GM21619 (cell line): ENCODE measurements at regions not wholly inside any gene's neighbourhood (a gene's known extent, or its start where the extent isn't known, plus 50 kb on each side); places are given as distances from the start of the nearest gene placed in this dataset.
"Not testable (repeated sequence)": the region's sequence is repeated elsewhere in the genome, so short reads cannot be mapped to it uniquely, and the experiment has no call there.

Experiments used
- ATAC-seq: cut with Tn5 transposase; IDR thresholded peaks from one replicate; pipeline ENCODE4 v1.9.1; 2021; ENCODE audit not compliant: unreplicated experiment

DNA sequence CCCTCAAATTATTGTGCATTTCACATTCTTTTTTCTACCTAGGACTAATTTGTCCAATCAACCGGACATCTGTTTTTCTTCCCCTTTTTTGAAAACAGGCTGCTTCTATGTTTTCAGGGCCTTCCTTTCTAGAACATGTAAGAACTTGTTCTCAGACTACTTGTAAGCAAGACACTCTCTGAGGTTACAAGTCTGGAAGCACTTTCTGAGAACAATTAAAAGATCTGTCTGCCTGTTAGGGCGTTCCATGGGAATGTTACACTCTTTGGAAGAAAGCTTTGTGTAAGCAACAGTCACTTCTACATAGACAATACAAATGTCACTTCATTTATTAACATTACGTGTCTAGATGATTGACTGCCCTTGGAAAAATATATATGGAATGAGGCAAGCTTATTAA, 50.9 kb upstream of the HSPB3 start:
- no peak for ATAC-seq

DNA sequence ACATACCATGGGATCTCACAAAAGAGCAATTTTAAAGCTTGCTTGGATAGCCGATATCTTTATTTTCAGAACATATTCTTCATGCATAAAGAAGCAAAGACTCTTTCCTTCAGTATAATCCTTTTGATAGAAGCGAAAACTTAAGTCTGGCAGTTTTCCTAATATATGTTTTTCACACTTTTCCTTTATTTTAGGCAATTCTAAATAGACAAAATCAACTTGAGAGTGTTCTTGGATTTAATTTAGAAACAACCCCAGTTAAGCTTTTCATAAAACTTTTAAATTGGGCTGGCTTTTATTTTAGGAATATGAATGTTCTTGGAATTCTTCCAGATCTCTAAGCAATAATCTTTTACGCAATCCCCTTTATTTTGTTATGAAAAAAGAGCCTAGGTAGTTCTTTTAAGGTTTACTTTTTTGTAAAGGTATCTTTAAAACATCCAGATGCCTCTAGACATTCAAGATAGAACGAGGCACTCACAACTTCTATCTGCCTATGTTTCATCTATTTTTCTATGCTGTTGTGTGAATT, 51.5 kb upstream of the HSPB3 start:
- ATAC-seq: no peak

DNA sequence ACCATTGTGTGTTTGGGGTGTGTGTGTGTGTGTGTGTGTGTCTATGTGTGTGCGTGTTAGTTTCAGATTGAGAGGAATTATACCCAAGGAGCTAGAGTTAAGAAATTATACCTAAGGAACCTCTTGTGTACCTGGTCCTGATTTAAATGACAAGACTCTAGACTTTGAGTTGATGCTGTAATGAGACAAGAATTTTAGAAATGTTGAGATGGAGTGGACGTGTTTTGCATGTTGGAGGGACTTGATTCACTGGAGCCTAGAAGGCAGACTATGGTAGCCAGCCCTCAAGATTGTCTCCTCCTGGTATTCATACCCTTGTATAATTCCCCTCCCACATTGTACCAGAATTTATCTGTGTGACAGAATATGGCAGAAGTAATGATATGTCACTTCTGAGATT, 52.4 kb upstream of the HSPB3 start:
- ATAC-seq: no peak

DNA sequence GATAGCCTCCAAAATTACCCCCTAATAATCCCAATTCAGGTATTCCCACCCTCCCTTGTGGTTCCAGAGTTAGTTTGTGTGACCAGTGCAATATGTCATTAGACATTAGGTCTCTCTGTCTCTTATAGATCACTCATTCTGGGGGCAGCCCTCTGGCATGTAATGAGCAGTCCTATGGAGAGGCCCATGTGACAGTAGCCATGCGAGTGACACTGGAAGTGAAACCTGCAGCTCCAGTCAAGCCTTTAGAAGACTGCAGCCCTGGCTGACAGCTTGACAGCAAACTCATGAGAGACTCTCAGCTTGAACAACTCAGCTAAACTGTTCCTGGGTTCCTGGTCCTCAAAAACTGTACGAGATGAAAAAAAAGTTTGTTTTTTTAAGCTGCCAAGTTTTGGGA, 54.0 kb upstream of the HSPB3 start:
- ATAC-seq: peak; percentile 76

DNA sequence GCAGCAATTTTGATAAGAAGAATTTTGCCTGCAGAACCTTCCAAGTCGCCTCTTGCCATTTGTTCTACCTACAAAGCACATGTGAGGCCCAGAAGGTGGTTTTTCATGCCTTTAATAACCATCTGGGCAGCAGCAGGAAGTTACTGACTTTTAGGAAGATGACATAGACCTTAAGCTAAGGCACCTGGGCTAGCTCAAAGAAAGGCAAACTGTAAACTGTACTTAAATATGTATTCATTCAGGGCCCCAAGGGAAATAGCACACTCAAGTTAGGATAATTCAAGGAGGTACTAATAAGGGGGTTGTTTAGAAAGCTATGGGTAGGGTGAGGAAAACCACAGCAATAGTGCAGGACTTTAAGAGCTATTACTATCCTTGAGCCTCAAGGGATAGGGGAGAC, 57.3 kb upstream of the HSPB3 start:
- ATAC-seq: no peak

DNA sequence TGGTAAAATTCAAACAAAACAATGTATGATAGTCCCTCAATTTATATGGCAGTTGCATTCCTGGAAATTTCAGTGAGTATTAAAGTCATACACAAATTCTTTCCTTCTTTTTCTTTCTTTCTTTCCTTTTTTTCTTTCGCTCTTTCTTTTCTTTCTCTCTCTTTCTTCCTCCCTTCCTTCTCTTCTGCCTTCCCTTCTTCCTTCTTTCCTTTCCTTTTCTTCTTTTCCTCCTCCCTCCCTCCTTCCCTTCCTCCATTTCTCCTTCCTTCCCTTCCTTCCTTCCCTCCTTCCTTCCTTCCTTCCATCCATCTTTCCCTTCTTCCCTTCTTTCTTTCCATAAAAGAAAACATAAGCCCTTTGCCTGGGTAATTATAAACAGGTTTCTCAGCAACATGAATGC, 58.1 kb upstream of the HSPB3 start:
- ATAC-seq: no peak

DNA sequence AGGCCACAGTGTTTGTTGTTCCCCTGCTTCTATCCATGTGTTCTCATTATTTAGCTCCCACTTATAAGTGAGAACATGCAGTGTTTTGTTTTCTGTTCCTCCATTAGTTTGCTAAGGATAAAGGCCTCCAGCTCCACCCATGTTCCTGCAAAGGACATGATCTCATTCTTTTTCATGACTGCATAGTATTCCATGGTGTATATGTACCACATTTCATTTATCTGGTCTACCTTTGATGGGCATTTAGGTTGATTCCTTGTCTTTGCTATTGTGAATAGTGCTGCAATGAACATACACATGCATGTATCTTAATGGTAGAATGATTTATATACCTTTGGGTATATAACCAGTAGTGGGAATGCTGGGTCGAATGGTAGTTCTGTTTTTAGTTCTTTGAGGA, 62.5 kb upstream of the HSPB3 start:
- ATAC-seq: not testable (repeated sequence)

DNA sequence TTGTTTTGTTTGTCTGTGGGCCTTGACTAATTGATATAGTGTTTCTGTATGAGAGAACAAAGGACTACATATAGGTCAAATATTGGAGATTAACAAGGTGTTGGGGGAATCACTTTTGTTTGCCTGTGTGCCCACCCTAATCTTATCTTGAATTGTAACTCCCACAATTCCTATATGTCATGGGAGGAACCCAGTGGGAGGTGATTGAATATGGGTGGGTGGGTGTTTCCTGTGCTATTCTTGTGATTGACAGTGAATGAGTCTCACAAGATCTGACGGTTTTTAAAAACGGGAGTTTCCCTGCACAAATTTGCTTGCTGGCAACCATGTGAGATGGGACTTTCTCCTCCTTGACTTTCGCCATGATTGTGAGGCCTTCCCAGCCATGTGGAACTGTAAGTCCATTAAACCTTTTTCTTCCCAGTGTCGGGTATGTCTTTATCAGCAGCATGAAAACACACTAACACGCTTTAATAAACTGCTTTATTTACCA, 64.9 kb upstream of the HSPB3 start:
- ATAC-seq: no peak

DNA sequence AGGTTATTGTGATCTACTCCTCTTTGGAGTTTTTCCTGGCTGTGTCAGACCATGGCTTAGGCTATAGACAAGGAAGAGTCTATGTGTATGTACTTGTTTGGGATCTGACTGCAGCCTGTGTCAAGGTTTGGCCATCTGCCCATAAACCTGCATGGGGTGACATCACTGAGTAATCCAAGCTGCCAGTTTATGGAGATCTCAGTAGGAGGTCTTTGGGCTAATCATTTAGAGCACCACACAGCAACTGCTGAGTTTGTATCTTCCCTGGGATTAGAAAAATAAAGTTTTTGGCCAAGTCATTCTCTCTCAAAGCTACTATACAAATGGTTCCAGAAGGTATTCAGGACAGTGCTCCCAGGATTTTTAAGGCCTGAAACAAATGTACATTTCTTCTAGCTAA, 65.5 kb upstream of the HSPB3 start:
- ATAC-seq: no peak

DNA sequence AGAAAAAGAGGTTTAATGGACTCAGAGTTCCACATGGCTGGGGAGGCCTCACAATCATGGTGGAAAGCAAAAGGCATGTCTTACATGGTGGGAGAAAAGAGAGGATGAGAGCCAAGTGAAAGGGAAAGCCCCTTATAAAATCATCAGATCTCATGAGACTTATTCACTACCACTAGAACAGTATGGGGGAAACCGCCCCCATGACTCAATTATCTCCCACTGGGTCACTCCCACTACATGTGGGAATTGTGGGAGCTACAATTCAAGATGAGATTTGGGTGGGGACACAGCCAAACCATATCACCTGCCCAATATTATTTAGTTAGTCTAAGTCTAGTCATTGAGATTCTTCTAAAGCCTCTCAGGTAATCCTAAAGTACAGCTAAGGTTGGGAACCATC, 66.1 kb upstream of the HSPB3 start:
- ATAC-seq: not testable (repeated sequence)

DNA sequence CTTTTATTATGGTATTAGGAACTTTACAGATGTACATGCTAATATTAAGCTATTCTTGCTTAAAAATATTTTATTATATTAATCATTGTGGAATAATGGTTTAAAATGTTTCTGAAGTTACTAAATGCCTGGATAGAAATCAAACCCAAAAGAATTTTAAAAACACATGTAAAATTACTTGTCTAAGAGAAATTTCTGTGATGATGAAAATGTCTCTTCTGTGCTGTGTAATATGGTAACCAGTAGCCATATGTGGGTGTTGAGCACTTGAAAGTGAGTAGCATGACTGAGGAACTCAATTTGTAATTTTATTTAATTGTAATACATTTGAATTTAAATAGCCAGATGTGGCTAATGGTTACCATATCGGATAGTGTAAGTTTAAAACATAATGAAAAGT, 66.7 kb upstream of the HSPB3 start:
- ATAC-seq: no peak

DNA sequence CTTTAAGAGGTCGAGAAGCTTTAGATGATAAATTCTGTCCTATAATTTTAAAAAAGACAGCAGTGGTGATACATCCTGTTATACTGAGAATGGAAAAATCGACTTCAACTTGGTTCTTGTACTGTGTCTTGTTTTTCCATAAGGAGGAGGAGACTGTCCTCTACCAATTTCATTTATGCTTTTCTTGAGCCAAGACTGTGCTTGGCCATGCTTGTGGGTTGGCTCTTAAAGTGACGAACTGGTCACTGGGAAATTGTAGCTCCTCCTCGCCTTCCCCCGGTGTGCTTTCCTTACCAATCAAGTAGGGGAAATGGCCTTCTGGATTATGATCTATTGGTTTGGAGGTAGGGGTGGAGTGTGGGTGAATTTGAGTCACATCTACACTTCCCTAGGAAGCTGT, 67.1 kb upstream of the HSPB3 start:
- no peak for ATAC-seq

DNA sequence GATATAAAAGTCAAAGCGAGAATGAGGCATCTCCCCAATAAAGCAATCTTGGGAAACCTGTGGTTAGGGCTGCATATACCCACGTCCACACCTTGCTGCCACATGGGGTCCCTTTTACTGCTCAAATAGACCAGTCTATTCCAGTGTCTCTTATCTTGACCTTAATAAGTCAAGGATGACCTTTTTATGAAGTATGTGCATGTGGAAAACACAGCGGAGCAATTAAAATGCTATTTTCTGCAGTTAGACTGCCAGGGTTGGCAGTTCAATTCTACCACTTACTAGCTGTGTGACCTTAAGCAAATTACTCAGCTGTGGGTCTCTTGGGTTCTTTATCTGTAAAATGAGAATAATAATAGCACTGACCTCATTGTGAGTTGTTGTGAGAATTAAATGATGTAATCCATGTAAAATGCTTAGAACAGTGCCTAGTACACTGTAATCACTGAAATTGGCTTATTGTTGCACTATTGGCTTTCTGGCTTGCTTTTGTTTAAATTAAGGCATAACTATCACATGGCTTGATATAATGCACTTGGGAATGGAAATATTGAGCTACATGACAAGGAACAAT, 67.8 kb upstream of the HSPB3 start:
- ATAC-seq: no peak

DNA sequence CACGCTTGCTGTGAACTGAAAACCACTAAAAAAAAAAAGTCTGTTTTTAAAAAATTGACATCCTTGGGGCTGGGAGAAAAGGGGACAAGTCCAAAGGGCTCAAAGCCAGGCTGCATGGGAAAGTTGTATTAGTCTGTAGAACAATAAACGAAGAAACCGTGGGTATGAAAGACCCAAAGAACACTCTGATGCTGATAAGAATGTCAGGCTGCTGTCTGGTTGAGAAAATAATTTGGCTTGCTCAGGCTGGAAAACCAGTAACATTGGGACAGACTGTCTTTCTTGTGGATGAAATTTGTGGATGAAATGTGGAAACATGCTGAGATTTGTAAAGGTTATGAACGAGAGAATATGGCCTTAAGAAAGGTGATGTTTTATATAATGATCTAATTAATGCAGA, 68.5 kb upstream of the HSPB3 start:
- no peak for ATAC-seq

DNA sequence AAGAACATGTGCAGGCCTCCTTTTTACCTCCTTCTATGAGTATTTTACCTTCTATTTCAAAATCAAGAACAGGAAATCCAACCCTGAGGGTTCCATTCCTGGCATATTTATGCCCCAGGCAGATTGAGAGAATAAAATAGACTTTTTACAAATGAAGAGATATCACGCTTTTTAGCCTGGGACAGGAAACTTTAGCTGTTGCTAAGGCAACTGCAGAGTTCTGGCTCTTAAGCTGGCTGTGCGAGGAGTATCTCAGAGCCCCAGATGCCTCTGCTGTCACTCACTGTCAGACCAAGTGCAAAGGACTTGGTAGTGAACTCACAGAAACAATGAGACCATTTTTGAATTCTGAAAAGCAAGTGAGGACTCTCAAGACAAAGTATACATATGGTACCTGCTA, 69.5 kb upstream of the HSPB3 start:
- ATAC-seq: no peak

DNA sequence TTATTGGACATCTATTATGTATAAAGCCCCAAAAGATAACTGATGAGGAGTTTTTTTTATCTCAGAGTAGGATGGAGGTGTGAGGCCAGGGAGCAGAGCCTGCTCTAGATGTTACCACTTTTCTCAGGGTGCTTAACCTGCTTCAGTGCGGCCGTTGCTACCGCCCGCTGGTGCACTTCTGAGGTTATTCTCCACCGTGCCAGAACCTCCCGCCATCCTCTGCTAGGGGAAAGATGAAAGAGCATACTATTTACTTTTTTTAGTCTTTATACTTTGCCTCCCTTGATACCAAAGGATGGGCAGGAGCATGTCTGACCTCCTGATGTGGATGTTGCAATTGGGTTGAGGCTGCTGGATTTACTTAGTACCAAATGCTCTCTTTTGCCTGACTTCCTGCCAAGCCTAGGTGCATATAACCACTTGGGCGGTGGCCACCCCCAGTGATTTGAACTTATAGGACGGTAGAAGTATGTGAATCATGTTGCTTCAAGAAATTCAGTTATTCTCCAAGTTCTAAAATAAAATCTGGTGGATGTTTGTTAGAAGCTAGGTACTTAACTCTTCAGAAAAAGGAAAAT, 71.1 kb upstream of the HSPB3 start:
- no peak for ATAC-seq

DNA sequence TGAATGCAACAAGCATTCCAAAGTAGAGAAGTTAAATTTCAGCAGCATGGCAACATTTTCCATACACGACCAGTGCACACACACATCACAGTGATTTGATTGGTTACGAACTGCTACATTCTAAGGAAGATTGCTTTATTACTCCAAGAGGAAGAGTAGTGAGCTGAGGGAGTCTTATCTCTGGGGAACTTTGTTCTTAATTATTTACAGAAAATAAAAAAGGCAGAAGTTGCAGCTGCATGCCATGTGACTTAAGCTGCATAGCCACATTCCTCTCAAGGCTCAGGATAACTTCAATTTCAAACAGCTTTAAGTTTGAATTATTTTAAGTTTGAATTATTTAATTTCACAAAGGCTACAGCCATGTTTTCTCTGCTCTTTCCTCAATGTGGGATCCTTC, 71.6 kb upstream of the HSPB3 start:
- no peak for ATAC-seq

DNA sequence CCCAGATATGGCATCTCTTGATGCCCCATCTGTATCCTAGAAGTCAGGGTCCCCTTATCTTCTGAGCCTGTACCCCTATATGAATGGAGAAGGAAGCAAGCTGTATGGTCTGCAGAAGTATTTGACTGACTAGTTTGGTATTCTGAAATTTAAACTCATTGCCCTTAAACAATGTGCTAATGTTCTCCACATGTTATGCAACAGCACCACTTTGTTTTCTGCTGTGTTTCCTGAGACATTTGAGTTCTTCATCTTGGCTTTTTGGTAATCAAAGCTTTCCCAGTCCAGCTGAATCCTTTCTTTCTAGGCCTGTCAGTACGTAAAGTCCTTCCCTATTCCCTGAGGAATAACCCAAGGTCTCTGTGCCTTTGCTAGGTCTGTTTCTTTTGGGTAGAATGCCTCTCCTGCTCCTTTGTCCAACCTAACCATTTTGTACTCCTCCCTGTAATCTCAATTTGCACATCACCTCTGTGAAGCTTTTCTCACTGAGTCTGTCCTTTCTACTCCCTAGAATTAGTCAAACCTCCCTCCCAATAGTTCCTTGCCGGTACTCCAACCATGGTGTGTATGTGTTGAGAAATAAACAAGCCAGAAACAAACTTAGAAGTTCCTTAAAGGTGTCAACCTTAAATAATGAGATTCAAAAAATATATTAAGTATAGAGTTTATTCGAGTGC, 72.1 kb upstream of the HSPB3 start:
- ATAC-seq: no peak

DNA sequence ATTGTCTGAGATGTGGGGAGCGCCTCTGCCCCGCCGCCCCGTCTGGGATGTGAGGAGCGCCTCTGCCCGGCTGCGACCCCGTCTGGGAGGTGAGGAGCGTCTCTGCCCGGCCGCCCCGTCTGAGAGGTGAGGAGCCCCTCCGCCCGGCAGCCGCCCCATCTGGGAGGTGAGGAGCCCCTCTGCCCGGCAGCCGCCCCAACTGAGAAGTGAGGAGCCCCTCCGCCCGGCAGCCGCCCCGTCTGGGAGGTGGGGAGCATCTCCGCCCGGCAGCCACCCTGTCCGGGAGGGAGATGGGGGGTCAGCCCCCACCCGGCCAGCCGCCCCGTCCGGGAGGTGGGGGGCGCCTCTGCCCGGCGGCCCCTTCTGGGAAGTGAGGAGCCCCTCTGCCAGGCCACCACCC, 70.9 kb upstream of the ARL15 start:
- ATAC-seq: not testable (repeated sequence)

DNA sequence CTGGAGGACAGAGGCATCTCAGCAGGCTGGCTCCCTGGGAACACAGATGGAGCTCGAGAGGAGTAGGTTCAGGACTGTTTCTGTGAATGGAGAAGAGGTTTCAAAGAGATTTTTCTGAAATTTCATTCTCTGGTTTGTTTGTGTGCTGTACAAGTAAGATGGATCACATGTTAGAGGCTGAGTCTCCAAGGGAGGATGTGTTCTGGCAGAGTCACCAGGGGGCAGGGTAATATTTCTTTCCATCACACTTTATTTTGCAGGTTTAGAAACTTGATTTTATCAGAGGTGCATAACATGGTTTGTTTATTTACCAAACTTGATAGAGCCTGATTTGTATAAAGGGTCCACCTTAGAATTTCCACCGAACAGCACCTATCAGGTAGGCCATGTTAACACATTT, 69.2 kb upstream of the ARL15 start:
- no peak for ATAC-seq

DNA sequence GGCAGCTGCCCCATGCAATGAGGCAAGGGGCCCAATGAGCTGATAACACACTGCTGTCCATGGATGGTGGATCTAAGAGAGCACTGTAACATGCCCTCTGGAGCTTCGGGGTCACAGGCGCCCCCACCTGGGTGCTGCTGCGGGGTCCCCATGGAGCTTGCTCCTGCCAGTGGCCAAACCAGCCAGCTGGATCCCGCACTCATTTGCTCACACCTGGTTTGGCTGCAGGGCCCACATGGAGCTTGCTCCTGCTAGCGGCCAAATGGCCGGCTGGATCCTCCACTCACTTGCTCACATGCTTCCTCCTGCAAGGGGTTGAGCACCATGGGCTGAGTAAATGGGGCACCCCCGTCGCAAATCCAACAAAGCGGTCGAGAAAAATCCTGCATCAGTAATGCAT, 68.3 kb upstream of the ARL15 start:
- ATAC-seq: no peak

DNA sequence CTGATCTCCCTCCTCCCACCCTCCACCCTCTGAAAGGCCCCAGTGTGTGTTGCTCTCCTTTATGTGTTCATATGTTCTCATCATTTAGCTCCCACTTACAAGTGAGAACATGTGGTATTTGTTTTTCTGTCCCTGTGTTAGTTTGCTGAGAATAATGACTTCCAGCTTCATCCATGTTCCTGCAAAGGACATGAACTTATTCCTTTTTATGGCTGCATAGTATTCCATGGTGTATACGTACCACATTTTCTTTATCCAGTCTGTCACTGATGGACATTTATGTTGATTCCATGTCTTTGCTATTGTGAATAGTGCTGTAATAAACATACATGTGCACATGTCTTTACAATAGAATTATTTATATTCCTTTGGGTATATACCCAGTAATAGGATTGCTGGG, 67.0 kb upstream of the ARL15 start:
- not testable (repeated sequence) for ATAC-seq
